ENCODE measurements at regions not wholly inside any gene's neighbourhood (a gene's known extent, or its start where the extent isn't known, plus 50 kb on each side); places are given as distances from the start of the nearest gene placed in this dataset.

GRCh38 chr2:100192300-100192699 lies 49.9 kb upstream of the AFF3 start:
- no peak for DNase-seq
